ENCODE measurements at regions not wholly inside any gene's neighbourhood (a gene's known extent, or its start where the extent isn't known, plus 50 kb on each side); places are given as distances from the start of the nearest gene placed in this dataset.

DNA sequence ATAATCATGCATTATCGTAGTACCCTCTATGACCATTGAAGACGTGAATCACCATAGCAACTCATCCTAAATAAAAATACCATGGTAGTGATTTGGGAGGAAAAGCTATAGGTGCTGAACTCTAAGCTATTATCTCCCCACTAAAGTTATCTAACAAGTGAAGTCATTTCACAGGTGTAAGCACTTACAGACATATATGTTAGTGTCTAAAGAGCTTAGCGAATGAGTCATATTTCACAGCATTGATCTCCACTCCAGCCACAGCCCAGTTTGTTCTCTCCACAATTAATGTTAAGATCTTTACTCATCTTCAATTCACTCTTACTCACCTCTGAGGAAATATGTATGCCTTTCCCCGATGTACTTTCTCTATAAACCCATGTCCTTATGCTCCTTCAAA lies 57.0 kb downstream of the DCAF8L1 start:
- Histone ChIP-seq H3K9me1 (replicated peaks; ENCODE audit: control insufficient read depth, extremely low read depth, insufficient read depth, low read length) (no peaks in the 10 kb centered on the region), H4K20me1 (replicated peaks; ENCODE audit: control insufficient read depth, extremely low read depth, insufficient read depth, low read length) (no peaks in the 10 kb centered on the region), H3K4me1 (ENCODE audit: control insufficient read depth, extremely low read depth, insufficient read depth, low read length) (no peaks in the 10 kb centered on the region), H2AFZ (ENCODE audit: low read depth, low read length) (no peak overlapping the region), H3K9ac (replicated peaks; ENCODE audit: extremely low read depth, insufficient read depth, low read length) (no peak overlapping the region), H3K36me3 (ENCODE audit: control insufficient read depth in 2 of 2, extremely low read depth in 1 of 2, insufficient read depth in 2 of 2, low read length in 2 of 2) (no peaks in the 10 kb centered on the region), H3K9me3 (replicated peaks; ENCODE audit: control insufficient read depth, insufficient read depth, low read length) (no peaks in the 10 kb centered on the region), H3K27me3 (ENCODE audit: control insufficient read depth in 2 of 2, insufficient read depth in 2 of 2, low read length in 2 of 2) (no peaks in the 10 kb centered on the region), H3K4me2 (ENCODE audit: insufficient read depth, low read length) (no peak overlapping the region), H3K79me2 (ENCODE audit: control insufficient read depth, insufficient read depth, low read length) (no peaks in the 10 kb centered on the region), H3K27ac (ENCODE audit: insufficient read depth, low read depth, low read length) (no peak overlapping the region), H3K4me3 (replicated peaks in 1 of 3; ENCODE audit: insufficient read depth in 1 of 3, low read depth in 1 of 3, low read length in 3 of 3) (no peak overlapping the region)
- BruUV-seq (replicated peaks) = no TSS peak
- TF ChIP-seq MYC (IDR thresholded peaks at IDR 0.05; ENCODE audit: low read depth, low read length) (no peak), EZH2 (IDR thresholded peaks at IDR 0.05; ENCODE audit: borderline replicate concordance, low read depth, low read length, severe bottlenecking) (no peak), POLR2AphosphoS5 (IDR thresholded peaks at IDR 0.05; ENCODE audit: insufficient read depth, low read depth, low read length) (no peak), FOS (IDR thresholded peaks at IDR 0.05; ENCODE audit: borderline replicate concordance, insufficient read depth, low read length) (no peak), POLR2A (IDR thresholded peaks at IDR 0.05; ENCODE audit: low read depth, low read length) (no peak), GATA2 (IDR thresholded peaks at IDR 0.05; ENCODE audit: insufficient read depth, insufficient read length, low read depth, low read length) (no peak), JUN (IDR thresholded peaks at IDR 0.05; ENCODE audit: borderline replicate concordance, insufficient read depth, insufficient read length, low read depth) (no peak)
- TF ChIP-seq, protein P1, sequence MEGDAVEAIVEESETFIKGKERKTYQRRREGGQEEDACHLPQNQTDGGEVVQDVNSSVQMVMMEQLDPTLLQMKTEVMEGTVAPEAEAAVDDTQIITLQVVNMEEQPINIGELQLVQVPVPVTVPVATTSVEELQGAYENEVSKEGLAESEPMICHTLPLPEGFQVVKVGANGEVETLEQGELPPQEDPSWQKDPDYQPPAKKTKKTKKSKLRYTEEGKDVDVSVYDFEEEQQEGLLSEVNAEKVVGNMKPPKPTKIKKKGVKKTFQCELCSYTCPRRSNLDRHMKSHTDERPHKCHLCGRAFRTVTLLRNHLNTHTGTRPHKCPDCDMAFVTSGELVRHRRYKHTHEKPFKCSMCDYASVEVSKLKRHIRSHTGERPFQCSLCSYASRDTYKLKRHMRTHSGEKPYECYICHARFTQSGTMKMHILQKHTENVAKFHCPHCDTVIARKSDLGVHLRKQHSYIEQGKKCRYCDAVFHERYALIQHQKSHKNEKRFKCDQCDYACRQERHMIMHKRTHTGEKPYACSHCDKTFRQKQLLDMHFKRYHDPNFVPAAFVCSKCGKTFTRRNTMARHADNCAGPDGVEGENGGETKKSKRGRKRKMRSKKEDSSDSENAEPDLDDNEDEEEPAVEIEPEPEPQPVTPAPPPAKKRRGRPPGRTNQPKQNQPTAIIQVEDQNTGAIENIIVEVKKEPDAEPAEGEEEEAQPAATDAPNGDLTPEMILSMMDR (IDR thresholded peaks at IDR 0.05; ENCODE audit: extremely low read depth in 1 of 2, insufficient read depth in 1 of 2, low read depth in 1 of 2, low read length in 2 of 2) = no peak
- TF ChIP-seq, protein P2, sequence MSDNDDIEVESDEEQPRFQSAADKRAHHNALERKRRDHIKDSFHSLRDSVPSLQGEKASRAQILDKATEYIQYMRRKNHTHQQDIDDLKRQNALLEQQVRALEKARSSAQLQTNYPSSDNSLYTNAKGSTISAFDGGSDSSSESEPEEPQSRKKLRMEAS (IDR thresholded peaks at IDR 0.05; ENCODE audit: insufficient read depth, insufficient read length) = no peak
- FAIRE-seq (no peak), DNase-seq (ENCODE audit: low read depth, low spot score) (no peak)
- dilution Hi-C loops (cut with MboI; ENCODE audit: extremely low pct_ligation_motif_present, low sequenced_read_pairs) = no loop called here
- ChIA-PET CTCF (no interaction called here), POLR2A (no interaction called here)
- intact Hi-C loops (cut with micrococcal nuclease) = no loop called here
